ENCODE measurements at regions not wholly inside any gene's neighbourhood (a gene's known extent, or its start where the extent isn't known, plus 50 kb on each side); places are given as distances from the start of the nearest gene placed in this dataset.

GRCh38 chr18:2178036-2178435 is 393.3 kb downstream of the METTL4 start:
- no peaks in the 10 kb centered on the region for H3K4me1 Mint-ChIP-seq
- H3K9me3 Mint-ChIP-seq: no peaks in the 10 kb centered on the region
- ATAC-seq (ENCODE audit: low read depth) (no peak), DNase-seq (no peak)
- no peak overlapping the region for H3K4me3 Mint-ChIP-seq
- H3K27me3 Mint-ChIP-seq: no peaks in the 10 kb centered on the region
- POLR2A ChIA-PET: no interaction called here
- H3K36me3 Mint-ChIP-seq: no peaks in the 10 kb centered on the region
- no peak overlapping the region for H3K27ac Mint-ChIP-seq

- Mint-ChIP-seq H3K36me3 (no peaks in the 10 kb centered on the region), H3K9me3 (no peaks in the 10 kb centered on the region), H3K27ac (no peak overlapping the region), H3K4me3 (no peak overlapping the region), H3K27me3 (peaks cover 3% of the 10 kb centered on the region), H3K4me1 (no peaks in the 10 kb centered on the region)
- no peak for ATAC-seq (ENCODE audit: low read depth)
- no peak for DNase-seq
- POLR2A ChIA-PET: no interaction called here
These were observed 391.7 kb downstream of the METTL4 start for GRCh38 chr18:2179498-2180183.

GRCh38 chr18:2180586-2180985 is 390.7 kb downstream of the METTL4 start:
- H3K27me3 Mint-ChIP-seq: peaks cover 3% of the 10 kb centered on the region
- H3K36me3 Mint-ChIP-seq: no peaks in the 10 kb centered on the region
- DNase-seq (no peak), ATAC-seq (ENCODE audit: low read depth) (no peak)
- H3K4me3 Mint-ChIP-seq: no peak overlapping the region
- POLR2A ChIA-PET: no interaction called here
- H3K9me3 Mint-ChIP-seq: no peaks in the 10 kb centered on the region
- H3K27ac Mint-ChIP-seq: no peak overlapping the region
- no peaks in the 10 kb centered on the region for H3K4me1 Mint-ChIP-seq

- DNase-seq (no peak), ATAC-seq (ENCODE audit: low read depth) (no peak)
- Mint-ChIP-seq H3K4me1 (no peaks in the 10 kb centered on the region), H3K4me3 (no peak overlapping the region), H3K27ac (no peak overlapping the region), H3K9me3 (no peaks in the 10 kb centered on the region), H3K27me3 (peaks cover 3% of the 10 kb centered on the region), H3K36me3 (no peaks in the 10 kb centered on the region)
- POLR2A ChIA-PET: no interaction called here
These were observed 387.9 kb downstream of the METTL4 start for GRCh38 chr18:2183432-2183831.

- no peak overlapping the region for H3K27ac Mint-ChIP-seq
- no peak for ATAC-seq (ENCODE audit: low read depth)
These were observed 384.3 kb downstream of the METTL4 start for GRCh38 chr18:2186967-2187366.

GRCh38 chr18:2188258-2188657 is 383.0 kb downstream of the METTL4 start:
- POLR2A ChIA-PET: no interaction called here
- Mint-ChIP-seq H3K9me3 (no peaks in the 10 kb centered on the region), H3K4me3 (no peak overlapping the region), H3K27ac (no peak overlapping the region), H3K36me3 (no peaks in the 10 kb centered on the region), H3K4me1 (no peaks in the 10 kb centered on the region), H3K27me3 (peaks cover 2% of the 10 kb centered on the region)
- DNase-seq (no peak), ATAC-seq (ENCODE audit: low read depth) (no peak)

More at GRCh38 chr18:2186967-2187366, 384.3 kb downstream of the METTL4 start:
- H3K4me3 Mint-ChIP-seq: no peak overlapping the region
- DNase-seq: no peak
- no peaks in the 10 kb centered on the region for H3K36me3 Mint-ChIP-seq
- POLR2A ChIA-PET: no interaction called here
- H3K4me1 Mint-ChIP-seq: no peaks in the 10 kb centered on the region
- peaks cover 3% of the 10 kb centered on the region for H3K27me3 Mint-ChIP-seq
- no peaks in the 10 kb centered on the region for H3K9me3 Mint-ChIP-seq

GRCh38 chr18:2191180-2191790 is 380.0 kb downstream of the METTL4 start:
- no peak overlapping the region for H3K27ac Mint-ChIP-seq
- no peaks in the 10 kb centered on the region for H3K36me3 Mint-ChIP-seq
- POLR2A ChIA-PET: no interaction called here
- no peaks in the 10 kb centered on the region for H3K27me3 Mint-ChIP-seq
- H3K4me1 Mint-ChIP-seq: no peaks in the 10 kb centered on the region
- DNase-seq (no peak), ATAC-seq (ENCODE audit: low read depth) (no peak)
- H3K4me3 Mint-ChIP-seq: no peak overlapping the region
- no peaks in the 10 kb centered on the region for H3K9me3 Mint-ChIP-seq

GRCh38 chr18:2192562-2192961 is 378.7 kb downstream of the METTL4 start:
- DNase-seq: no peak

GRCh38 chr18:2197946-2198345 is 373.4 kb downstream of the METTL4 start:
- Mint-ChIP-seq H3K36me3 (no peaks in the 10 kb centered on the region), H3K27me3 (no peaks in the 10 kb centered on the region), H3K9me3 (no peaks in the 10 kb centered on the region), H3K27ac (no peak overlapping the region), H3K4me1 (no peaks in the 10 kb centered on the region), H3K4me3 (no peak overlapping the region)
- POLR2A ChIA-PET: no interaction called here
- ATAC-seq (ENCODE audit: low read depth): no peak
- DNase-seq: no peak

More at GRCh38 chr18:2192562-2192961, 378.7 kb downstream of the METTL4 start:
- POLR2A ChIA-PET: no interaction called here
- H3K27me3 Mint-ChIP-seq: no peaks in the 10 kb centered on the region
- no peaks in the 10 kb centered on the region for H3K9me3 Mint-ChIP-seq
- H3K4me3 Mint-ChIP-seq: no peak overlapping the region
- H3K27ac Mint-ChIP-seq: no peak overlapping the region
- H3K36me3 Mint-ChIP-seq: no peaks in the 10 kb centered on the region
- no peaks in the 10 kb centered on the region for H3K4me1 Mint-ChIP-seq
- no peak for ATAC-seq (ENCODE audit: low read depth)

GRCh38 chr18:2199060-2199459 is 372.2 kb downstream of the METTL4 start:
- ATAC-seq (ENCODE audit: low read depth): no peak
- POLR2A ChIA-PET: no interaction called here
- no peak overlapping the region for H3K4me3 Mint-ChIP-seq

GRCh38 chr18:2201036-2201600 is 370.2 kb downstream of the METTL4 start:
- no peak for DNase-seq
- Mint-ChIP-seq H3K27ac (no peak overlapping the region), H3K4me3 (no peak overlapping the region), H3K9me3 (no peaks in the 10 kb centered on the region), H3K4me1 (no peaks in the 10 kb centered on the region), H3K36me3 (no peaks in the 10 kb centered on the region), H3K27me3 (no peaks in the 10 kb centered on the region)
- no peak for ATAC-seq (ENCODE audit: low read depth)
- POLR2A ChIA-PET: no interaction called here

More at GRCh38 chr18:2199060-2199459, 372.2 kb downstream of the METTL4 start:
- Mint-ChIP-seq H3K9me3 (no peaks in the 10 kb centered on the region), H3K27me3 (no peaks in the 10 kb centered on the region), H3K27ac (no peak overlapping the region), H3K36me3 (no peaks in the 10 kb centered on the region), H3K4me1 (no peaks in the 10 kb centered on the region)
- DNase-seq: no peak

GRCh38 chr18:2204736-2205135 is 366.6 kb downstream of the METTL4 start:
- no peak for ATAC-seq (ENCODE audit: low read depth)
- no peaks in the 10 kb centered on the region for H3K36me3 Mint-ChIP-seq
- no peak overlapping the region for H3K27ac Mint-ChIP-seq
- no peak overlapping the region for H3K4me3 Mint-ChIP-seq
- no peaks in the 10 kb centered on the region for H3K4me1 Mint-ChIP-seq
- POLR2A ChIA-PET: no interaction called here
- DNase-seq: no peak
- no peaks in the 10 kb centered on the region for H3K27me3 Mint-ChIP-seq
- no peaks in the 10 kb centered on the region for H3K9me3 Mint-ChIP-seq

GRCh38 chr18:2207294-2207693 is 364.0 kb downstream of the METTL4 start:
- Mint-ChIP-seq H3K27ac (no peak overlapping the region), H3K27me3 (no peaks in the 10 kb centered on the region), H3K4me1 (no peaks in the 10 kb centered on the region), H3K9me3 (no peaks in the 10 kb centered on the region), H3K4me3 (no peak overlapping the region), H3K36me3 (no peaks in the 10 kb centered on the region)
- no peak for ATAC-seq (ENCODE audit: low read depth)
- DNase-seq: no peak
- POLR2A ChIA-PET: no interaction called here

GRCh38 chr18:2212598-2213205 is 358.6 kb downstream of the METTL4 start:
- no peaks in the 10 kb centered on the region for H3K36me3 Mint-ChIP-seq
- ATAC-seq (ENCODE audit: low read depth) (no peak), DNase-seq (no peak)
- H3K27me3 Mint-ChIP-seq: peaks cover 6% of the 10 kb centered on the region
- no peak overlapping the region for H3K27ac Mint-ChIP-seq
- H3K4me1 Mint-ChIP-seq: no peaks in the 10 kb centered on the region
- POLR2A ChIA-PET: no interaction called here
- no peak overlapping the region for H3K4me3 Mint-ChIP-seq
- no peaks in the 10 kb centered on the region for H3K9me3 Mint-ChIP-seq

All from activated naive CD8-positive, alpha-beta T cell treated with anti-CD3 and anti-CD28 coated beads, Interleukin-2, amount 10 ng/mL, durations not matched to agents 7 days and 5 days (primary cell).